Superior temporal gyrus (tissue), 1 donor: ENCODE measurements at regions not wholly inside any gene's neighbourhood (a gene's known extent, or its start where the extent isn't known, plus 50 kb on each side); places are given as distances from the start of the nearest gene placed in this dataset.
A peak's percentile ranks its signal among the peaks of the same experiment; 100 is the strongest.
"Not testable (repeated sequence)": the region's sequence is repeated elsewhere in the genome, so short reads cannot be mapped to it uniquely, and the experiment has no call there.

ENCODE experiments used
- DNase-seq: peaks from one replicate; pipeline ENCODE4 v3.0.0-alpha.2; 2016; ENCODE audit errors: extremely low spot score

DNA sequence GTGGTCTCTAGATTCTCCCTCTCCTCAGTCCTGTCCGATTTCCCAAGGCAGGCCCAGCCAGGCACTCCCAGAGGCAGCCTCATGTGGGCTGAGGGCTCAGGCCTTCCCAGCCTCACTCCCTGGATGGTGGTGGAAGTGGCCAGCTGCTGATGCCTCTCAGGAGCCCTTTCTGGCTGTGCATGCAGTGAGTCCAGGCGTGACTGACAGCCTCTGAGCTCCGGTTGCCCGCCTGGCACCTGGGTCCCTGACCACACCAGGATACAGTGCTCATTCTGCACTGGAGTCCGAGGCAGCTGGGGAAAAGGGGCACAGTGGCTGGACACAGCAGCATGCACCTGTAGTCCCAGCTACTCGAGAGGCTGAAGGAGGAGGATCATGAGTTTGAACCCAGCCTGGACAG, 132.6 kb downstream of the CUL2 start:
- DNase-seq = no peak

DNA sequence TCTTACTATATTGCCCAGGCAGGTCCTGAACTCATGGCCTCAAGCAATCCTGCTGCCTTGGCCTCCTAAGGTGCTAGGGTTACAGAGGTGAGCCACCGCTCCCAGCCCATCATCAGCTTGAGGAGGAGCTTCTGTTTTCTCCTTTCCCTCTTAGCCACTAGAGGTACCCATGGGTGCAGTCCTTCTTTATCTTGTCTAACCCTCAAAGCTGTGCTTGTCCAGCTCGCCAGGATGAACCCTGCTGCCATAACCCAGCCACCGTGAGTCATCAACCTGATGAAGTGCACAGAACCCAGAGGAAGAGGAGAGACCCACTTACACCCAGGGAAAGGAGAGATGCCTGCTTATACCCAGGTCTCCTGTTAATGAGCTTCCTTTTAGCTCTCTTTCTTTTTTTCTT, 133.4 kb downstream of the CUL2 start:
- no peak for DNase-seq

DNA sequence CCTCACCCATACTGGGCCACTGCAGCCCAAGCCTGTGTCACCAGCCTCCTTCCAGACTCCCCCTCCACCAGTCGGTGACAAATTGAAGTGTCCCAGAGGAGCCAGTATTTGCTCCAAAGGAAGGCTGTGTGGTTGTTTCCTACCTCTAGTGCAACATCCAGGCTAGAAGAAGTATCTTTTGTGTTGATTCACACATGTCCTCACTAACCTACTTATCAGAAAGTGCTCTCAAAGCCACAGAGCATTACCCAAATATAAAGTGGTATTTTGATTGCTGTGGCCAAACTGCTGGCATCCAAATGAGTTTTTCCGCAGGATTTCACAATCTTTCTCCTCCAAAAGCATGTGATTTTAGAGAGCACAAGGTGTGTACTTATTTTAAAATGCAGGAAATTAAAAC, 134.8 kb downstream of the CUL2 start:
- no peak for DNase-seq

DNA sequence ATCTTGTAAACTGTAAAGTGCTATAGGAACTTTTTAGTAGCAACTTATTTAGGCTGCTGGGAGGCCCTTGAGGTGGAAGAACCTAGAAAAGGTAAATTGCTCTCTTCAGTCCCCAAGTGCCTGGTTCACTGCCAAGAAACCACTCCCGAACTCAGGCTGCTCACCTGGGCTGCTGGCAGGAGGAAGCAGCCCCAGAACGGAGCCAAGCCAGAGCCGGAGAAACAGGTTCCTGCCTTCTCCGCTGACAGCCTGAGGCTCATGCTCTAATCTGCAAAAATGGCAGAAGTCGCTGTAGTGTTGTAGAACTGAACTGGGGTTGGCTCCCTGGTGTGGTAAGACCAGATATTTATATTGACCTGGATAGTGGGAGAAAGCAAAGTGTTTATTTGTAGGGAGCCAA, 136.0 kb downstream of the CUL2 start:
- no peak for DNase-seq

DNA sequence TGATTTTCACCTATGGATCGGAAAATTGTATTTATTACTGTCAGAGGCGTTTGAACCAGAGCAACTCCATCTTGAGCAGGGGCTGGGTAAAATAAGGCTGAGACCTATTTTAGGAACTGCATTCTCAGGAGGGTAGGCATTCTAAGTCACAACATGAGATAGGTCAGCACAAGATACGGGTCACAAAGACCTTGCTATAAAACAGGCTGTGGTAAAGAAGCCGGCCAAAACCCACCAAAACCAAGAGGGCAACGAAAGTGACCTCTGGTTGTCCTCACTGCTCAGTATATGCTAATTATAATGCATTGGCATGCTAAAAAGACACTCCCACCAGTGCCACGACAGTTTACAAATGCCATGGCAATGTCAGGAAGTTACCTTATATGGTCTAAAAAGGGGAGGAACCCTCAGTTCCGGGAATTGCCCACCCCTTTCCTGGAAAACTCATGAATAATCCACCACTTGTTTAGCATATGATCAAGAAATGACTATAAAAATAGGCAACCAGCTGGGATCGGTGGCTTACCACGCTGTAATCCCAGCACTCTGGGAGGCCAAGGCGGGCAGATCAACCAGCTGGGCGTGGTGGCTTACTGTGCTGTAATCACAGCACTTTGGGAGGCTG, 136.3 kb upstream of the PARD3 start:
- DNase-seq = not testable (repeated sequence)

DNA sequence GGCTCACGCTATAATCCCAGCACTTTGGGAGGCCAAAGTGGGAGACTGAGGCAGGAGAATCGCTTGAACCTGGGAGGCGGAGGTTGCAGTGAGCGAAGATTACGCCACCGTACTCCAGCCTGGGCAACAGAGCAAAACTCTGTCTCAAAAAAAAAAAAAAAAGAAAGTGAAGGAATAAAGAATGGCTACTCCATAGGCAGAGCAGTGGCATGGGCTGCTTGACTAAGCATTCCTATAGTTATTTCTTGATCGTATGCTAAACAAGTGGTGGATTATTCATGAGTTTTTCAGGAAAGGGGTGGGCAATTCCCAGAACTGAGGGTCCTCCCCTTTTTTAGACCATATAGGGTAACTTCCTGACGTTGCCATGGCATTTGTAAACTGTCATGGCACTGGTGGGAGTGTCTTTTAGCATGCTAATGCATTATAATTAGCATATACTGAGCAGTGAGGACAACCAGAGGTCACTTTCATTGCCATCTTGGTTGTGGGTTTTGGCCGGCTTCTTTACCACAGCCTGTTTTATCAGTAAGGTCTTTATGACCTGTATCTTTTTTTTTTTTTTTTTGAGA, 130.9 kb upstream of the PARD3 start:
- not testable (repeated sequence) for DNase-seq

DNA sequence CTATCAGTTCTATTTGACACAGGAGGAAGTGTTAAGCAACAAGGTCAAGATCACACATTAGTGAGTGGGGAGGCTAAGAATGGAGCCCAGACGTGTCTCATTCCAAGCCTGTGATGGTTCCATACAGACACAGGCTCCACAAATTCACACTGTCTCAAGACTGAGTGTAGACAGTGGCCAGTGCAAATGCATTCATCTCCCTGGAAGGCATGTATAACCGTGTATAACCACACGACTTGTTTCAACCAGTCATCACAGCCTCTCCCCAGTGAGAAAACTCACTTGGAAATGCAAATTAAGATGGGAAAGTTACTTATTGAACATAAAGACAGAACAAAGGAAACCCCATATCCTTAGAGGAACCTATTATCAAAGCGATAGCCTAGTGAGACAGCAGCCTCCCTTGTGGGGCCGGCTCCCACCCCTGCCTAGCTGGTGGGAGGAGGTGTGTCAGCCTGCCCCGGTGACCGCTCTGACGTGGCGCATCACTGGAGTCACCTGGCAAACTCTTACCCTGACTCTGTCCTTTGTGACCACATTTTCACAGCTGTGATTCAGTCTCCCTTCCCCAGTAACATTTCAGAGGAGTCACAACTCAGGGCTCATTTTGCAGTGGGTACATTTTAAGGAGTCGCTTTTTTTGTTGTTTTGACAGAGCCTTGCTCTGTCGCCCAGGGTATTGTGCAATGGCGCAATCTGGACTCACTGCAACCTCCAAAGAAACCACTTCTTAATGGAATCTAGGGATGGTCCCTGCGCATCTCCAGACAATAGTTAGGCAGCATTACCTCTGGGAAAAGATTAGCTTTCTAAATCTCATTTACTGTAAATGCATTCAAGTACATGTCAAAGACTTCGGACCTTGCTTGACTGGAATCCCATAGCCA, 126.6 kb upstream of the PARD3 start:
- DNase-seq = no peak

DNA sequence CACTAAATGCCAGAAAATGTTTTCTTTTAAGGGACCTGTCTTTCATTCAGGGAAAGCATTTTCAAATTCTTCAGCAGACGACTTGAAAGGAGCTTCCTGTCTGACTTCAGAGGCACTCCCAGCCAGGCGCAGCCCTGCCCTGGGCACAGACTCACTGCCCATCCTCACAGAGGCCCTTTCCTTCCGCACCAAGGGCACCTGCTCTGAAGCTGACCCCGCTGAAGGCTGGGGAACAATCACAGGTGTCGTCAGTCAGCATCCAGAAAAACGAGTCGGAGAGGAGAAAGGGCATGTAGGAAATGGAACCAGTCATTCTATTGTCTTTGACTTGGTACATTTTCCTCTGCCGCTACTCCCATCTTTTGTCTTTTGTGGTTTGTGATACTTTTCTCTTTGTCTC, 125.3 kb upstream of the PARD3 start:
- DNase-seq = no peak

DNA sequence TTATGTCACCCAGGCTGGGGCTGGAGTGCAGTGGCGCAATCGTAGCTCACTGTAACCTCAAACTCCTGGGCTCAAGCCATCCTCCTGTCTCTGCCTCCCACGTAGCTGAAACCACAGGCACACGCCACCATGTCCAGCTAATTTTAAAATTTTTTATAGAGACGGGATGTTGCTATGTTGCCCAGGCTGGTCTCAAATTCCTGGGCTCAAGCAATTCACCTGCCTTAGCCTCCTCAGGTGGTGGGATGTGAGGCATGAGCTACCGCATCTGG, 123.2 kb upstream of the PARD3 start:
- no peak for DNase-seq

DNA sequence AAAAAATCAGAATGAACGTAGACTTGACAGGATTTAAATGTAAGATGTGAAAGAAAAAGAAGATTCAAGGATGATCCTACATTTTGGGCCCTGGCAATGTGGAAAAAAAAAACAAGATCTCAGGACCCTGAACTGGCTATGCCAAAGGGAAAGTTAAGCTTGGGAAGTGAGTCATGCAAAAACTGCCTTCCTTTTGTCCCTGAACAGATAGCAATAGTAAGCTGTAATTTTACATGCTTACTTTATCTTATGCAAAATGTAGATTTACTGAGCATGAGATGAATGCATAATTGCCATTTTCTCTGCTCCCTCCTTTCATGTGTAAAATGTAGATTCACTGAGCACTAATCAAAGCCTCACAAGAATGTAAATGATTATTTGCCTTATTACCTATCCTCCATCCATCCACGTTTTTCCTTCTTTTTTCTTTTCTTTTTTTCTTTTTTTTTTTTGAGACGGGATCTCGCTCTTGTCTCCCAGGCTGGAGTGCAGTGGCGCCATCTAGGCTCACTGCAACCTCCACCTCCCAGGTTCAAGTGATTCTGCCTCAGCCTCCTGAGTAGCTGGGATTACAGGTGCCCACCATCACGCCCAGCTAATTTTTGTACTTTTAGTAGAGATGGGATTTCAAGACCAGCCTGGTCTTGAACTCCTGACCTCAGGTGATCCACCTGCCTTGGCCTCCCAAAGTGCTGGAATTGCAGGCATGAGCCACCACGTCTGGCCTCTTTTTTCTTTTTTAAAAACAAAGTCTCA, 122.7 kb upstream of the PARD3 start:
- DNase-seq = not testable (repeated sequence)

DNA sequence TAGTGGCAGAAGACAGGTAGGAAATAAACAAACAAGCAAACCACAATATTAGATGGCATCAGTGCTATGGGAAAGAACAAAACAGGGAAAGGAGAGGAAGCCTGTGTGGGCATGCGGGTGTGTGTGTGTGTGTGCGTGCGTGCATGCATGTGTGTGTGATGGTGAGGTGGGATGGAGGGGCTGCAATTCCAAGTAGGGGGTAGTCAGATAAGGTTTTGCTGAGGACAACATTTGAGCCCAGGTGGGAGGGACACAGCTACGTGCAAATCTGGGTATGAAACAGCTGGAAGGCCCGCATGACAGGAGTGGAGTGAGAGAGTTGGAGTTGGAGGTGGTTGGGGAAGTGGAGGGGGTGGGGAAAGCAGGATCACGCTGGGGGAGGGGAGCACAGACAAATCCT, 121.0 kb upstream of the PARD3 start:
- no peak for DNase-seq

DNA sequence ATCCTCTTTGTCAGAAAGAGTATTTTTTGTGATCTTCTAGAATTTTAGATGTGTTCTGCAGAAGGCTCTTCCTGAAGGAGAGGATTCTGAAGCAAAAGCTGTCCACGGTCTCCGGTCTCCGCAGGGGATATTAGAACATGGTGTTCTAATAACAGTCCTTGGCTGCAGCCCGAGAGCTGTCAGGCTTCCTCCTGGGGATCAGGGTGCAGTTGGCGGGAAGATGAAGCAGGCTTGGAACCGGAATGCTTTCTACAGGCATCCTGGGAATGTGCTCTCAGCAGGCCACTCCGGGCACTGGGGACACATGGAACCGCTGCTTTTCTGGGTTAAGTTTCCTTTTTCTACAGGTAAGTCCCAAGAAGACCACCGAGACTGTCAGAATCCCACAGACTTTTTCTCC, 118.6 kb upstream of the PARD3 start:
- DNase-seq = no peak

DNA sequence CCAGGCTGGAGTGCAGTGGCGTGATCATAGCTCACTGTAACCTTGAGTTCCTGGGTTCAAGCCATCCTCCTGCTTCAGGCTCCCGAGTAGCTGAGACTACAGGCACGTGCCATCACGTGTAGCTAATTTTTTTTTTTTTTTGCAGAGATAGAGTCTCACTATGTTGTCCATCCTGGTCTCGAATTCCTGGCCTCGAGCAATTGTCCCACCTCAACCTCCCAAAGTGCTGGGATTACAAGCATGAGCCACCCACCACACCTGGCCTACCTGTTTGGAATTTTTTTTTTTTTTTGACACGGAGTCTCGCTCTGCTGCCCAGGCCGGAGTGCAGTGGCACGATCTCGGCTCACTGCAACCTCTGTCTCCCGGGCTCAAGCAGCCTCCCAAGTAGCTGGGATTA, 117.1 kb upstream of the PARD3 start:
- DNase-seq = no peak

DNA sequence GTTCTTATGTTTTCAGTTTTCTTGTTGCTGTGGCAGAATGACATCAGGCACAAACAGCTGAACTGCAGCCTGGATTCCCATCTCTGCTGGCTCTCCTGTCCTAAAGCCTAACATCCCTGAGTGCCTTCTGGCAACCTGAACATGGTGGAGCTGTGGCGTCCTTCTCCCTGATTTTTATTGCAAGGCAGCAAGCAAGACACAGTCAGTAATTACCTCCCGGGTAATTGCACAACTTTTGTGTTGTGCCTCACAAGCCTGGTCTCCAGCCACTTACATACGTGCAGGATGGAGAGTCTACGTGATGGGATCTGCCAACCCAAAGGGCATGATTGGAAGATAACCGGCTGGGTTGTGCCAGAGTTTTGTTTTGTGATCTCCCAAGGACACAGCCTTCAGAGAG, 116.1 kb upstream of the PARD3 start:
- no peak for DNase-seq

DNA sequence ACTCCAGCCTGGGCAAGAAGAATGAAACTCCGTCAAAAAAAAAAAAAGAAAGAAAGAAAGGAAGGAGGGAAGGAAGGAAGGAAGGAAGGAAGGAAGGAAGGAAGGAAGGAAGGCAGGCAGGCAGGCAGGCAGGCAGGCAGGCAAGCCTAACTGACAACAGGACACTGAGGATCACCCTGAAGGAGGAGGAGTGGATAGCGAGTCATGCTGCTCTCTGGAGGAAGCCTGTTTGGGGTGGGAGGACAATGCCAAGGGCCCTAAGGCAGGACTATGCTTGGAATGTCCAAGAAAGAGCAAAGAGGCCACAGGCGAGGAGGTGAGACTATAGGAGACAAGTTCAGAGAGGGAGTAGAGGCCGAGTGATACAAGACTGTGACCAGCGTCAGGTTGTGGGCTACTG, 107.0 kb upstream of the PARD3 start:
- no peak for DNase-seq

DNA sequence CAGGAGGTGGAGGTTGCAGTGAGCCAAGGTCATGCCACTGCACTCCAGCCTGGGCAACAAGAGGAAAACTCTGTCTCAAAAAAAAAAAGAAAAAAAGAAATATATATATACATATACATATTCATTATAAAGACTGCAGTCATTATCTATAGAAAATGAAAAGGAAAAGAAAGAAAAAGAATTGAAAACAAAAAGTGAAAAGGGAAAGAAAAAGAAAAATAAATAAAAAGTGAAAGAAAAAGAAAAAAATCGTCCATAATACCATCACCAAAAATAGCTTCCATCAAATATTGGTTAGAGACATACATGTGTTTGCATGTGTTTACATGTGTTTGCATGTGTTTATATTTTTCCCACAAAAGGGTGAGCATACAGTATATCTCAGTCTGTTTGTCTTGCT, 105.5 kb upstream of the PARD3 start:
- DNase-seq = no peak

DNA sequence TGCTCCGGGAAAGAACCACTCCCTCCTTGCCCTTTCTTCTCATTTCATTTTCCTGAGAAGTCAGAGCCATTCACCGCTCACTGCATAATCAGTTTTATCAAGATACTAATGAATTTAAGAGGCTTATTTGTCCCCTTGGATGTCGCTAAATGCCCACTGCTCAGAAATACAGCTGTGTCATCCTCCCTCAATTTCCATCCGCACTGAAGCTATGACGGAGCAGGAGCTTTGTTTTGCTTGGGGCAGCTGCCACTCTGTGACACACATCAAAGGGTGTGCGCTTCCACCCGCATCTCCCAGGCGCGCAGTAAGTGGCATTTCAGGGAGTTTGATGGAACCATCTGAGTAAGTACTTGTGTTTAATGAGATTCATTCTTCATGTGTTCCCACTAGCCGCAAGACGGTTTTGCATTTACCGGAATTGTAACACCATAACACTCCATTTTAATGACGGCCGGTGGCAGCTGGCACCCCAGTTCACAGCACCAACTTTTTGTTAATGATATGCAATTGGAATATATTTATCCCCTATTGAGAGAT, 103.8 kb upstream of the PARD3 start:
- DNase-seq = no peak

DNA sequence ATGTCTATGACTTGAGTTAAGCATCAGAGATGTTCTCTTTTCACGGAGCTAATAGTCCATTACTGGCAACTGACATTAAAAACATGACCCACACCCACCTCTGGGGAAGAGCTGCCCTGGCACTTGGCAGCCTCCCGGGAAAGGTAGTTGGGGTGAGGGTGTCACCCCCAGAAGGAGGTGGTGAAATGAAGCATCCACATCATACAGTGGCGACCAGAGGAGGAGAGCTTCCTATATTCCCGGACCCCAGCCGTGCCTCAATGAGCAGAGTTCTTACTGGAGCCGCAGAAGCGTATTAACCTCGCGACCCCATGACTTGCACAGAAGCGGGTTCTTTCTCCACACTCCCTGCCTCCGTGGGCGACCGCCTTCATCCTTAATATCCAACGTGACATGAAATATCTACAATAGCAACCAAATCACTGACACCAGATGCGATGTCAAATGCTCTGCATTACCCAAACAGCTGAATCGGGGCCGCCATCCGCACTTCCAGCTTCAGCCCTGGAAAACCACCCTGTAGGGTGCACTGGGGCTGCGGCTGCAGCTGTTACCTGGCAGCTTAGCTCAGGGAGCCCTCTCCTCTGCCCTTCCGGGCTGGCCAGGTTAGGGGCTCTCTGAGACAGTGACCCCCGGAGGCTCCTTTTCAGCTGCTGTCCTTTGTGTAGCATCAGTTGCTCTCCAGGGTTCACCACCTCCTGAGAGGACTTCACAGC, 103.1 kb upstream of the PARD3 start:
- DNase-seq = no peak

DNA sequence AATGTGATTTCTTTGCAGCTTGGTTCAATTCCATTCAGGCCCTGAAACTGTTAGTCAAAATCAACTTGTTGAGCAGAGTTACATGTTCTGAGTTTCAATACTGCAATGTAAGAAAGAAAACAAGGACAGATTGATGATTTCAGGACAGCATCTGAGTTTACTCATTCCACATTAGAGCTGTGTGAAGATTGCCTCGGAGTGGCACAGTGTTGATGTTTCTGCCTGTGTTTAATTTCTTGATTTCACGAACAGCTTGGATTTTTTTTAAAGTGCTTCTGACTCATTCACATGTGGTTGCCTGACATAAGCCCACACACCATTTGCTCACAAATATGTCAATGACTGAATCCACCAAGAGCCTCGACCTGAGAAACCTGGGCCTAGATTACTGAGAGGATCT, 101.2 kb upstream of the PARD3 start:
- peak; percentile 64 for DNase-seq

DNA sequence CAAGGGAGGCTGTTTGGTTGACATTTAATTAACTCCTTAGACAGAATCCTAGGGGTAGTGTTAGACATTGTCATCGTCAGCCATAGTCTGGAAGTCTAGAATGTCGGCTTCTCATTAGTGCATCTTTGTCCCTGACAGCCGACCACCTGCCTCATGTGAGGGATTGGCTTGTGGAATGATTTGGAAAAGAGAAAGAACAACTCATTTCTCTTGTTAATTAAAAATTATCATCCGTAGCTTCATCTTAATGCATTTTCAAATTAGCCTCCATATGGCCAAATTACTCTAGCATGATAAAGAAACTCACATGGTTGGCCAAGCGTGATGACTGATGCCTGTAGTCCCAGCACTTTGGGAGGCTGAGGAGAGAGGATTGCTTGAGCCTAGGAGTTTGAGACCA, 97.7 kb upstream of the PARD3 start:
- no peak for DNase-seq

DNA sequence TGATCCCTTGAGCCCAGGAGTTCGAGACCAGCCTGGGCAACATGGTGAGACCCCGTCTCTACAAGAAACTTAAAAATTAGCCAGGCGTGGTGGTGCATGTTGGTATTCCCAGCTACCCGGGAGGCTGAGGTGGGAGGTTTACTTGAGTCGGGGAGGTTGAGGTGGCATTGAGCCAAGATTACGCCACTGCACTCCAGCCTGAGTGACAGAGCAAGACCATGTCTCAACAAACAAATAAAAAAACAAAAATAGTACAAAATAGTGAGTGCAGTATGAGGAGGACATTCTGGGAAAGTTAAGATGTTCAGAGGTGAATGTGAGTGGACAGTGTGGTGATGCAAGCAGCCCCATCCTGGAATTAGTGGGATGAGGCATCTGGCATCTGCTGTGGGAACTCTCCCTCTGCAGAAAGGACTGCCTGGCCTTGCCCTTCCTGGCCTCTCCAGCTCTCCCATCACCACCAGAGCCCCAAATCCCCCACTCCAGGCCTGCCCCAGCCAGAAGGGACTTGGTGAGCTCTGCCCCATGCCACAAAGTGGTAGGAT, 96.6 kb upstream of the PARD3 start:
- no peak for DNase-seq
